ENCODE measurements at regions not wholly inside any gene's neighbourhood (a gene's known extent, or its start where the extent isn't known, plus 50 kb on each side); places are given as distances from the start of the nearest gene placed in this dataset.

- POLR2A ChIA-PET (ENCODE audit: low non-redundant PET), result no interaction called here
- no peak overlapping the region for H3K27ac ChIP-seq (ENCODE audit: low read depth, low read length, poor library complexity, severe bottlenecking)
- peaks cover 5% of the 10 kb centered on the region for H3K9me3 ChIP-seq (ENCODE audit: low read depth, low read length, poor library complexity, severe bottlenecking)
- intact Hi-C loops (cut with micrococcal nuclease; ENCODE audit: unreplicated experiment), result no loop called here
- DNase-seq (ENCODE audit: low spot score), result no peak
- CTCF ChIA-PET, result no interaction called here
- no peaks in the 10 kb centered on the region for H3K36me3 ChIP-seq (ENCODE audit: insufficient read depth, low read length, poor library complexity, severe bottlenecking)
- H3K27me3 ChIP-seq (replicated peaks; ENCODE audit: insufficient read depth, low read depth, low read length, poor library complexity), result no peaks in the 10 kb centered on the region
- H3K4me1 ChIP-seq (ENCODE audit: insufficient read depth, low read length, poor library complexity, severe bottlenecking), result no peaks in the 10 kb centered on the region
- no peak overlapping the region for H3K4me3 ChIP-seq (ENCODE audit: low read depth, low read length, poor library complexity, severe bottlenecking)
- BruUV-seq (replicated peaks), result no TSS peak
- TF ChIP-seq EZH2 (IDR thresholded peaks at IDR 0.05; ENCODE audit: borderline replicate concordance, low read depth, low read length, poor library complexity, severe bottlenecking) (no peak), CTCF (conservative IDR thresholded peaks at IDR 0.05; ENCODE audit: low read depth, low read length) (no peak)
These were observed 151.6 kb upstream of the UBE2E2 start for GRCh38 chr3:23051240-23052140.

- Histone ChIP-seq H3K27ac (ENCODE audit: low read depth, low read length, poor library complexity, severe bottlenecking) (no peak overlapping the region), H3K9me3 (ENCODE audit: low read depth, low read length, poor library complexity, severe bottlenecking) (peaks cover 3% of the 10 kb centered on the region), H3K4me3 (ENCODE audit: low read depth, low read length, poor library complexity, severe bottlenecking) (no peak overlapping the region), H3K27me3 (replicated peaks; ENCODE audit: insufficient read depth, low read depth, low read length, poor library complexity) (no peaks in the 10 kb centered on the region), H3K4me1 (ENCODE audit: insufficient read depth, low read length, poor library complexity, severe bottlenecking) (no peaks in the 10 kb centered on the region), H3K36me3 (ENCODE audit: insufficient read depth, low read length, poor library complexity, severe bottlenecking) (no peaks in the 10 kb centered on the region)
- POLR2A ChIA-PET (ENCODE audit: low non-redundant PET), result no interaction called here
- no TSS peak for BruUV-seq (replicated peaks)
- CTCF ChIA-PET, result no interaction called here
- no peak for DNase-seq (ENCODE audit: low spot score)
- no peak for TF ChIP-seq CTCF (conservative IDR thresholded peaks at IDR 0.05; ENCODE audit: low read depth, low read length)
- no peak for TF ChIP-seq EZH2 (IDR thresholded peaks at IDR 0.05; ENCODE audit: borderline replicate concordance, low read depth, low read length, poor library complexity, severe bottlenecking)
- intact Hi-C loops (cut with micrococcal nuclease; ENCODE audit: unreplicated experiment), result no loop called here
These were observed 150.9 kb upstream of the UBE2E2 start for GRCh38 chr3:23052208-23052607.

GRCh38 chr3:23052620-23053019 lies 150.5 kb upstream of the UBE2E2 start:
- H3K27ac ChIP-seq (ENCODE audit: low read depth, low read length, poor library complexity, severe bottlenecking), result no peak overlapping the region
- ChIA-PET CTCF (no interaction called here), POLR2A (ENCODE audit: low non-redundant PET) (no interaction called here)
- H3K4me1 ChIP-seq (ENCODE audit: insufficient read depth, low read length, poor library complexity, severe bottlenecking), result no peaks in the 10 kb centered on the region
- H3K9me3 ChIP-seq (ENCODE audit: low read depth, low read length, poor library complexity, severe bottlenecking), result peaks cover 3% of the 10 kb centered on the region
- no peak overlapping the region for H3K4me3 ChIP-seq (ENCODE audit: low read depth, low read length, poor library complexity, severe bottlenecking)
- H3K27me3 ChIP-seq (replicated peaks; ENCODE audit: insufficient read depth, low read depth, low read length, poor library complexity), result no peaks in the 10 kb centered on the region
- intact Hi-C loops (cut with micrococcal nuclease; ENCODE audit: unreplicated experiment), result no loop called here
- H3K36me3 ChIP-seq (ENCODE audit: insufficient read depth, low read length, poor library complexity, severe bottlenecking), result no peaks in the 10 kb centered on the region
- TF ChIP-seq CTCF (conservative IDR thresholded peaks at IDR 0.05; ENCODE audit: low read depth, low read length) (no peak), EZH2 (IDR thresholded peaks at IDR 0.05; ENCODE audit: borderline replicate concordance, low read depth, low read length, poor library complexity, severe bottlenecking) (no peak)
- DNase-seq (ENCODE audit: low spot score), result no peak
- no TSS peak for BruUV-seq (replicated peaks)
